Stimulated activated CD8-positive, alpha-beta memory T cell treated with anti-CD3 and anti-CD28 coated beads, Interleukin-4, amount 100 ng/mL, for 1 hour (primary cell): ENCODE measurements at regions not wholly inside any gene's neighbourhood (a gene's known extent, or its start where the extent isn't known, plus 50 kb on each side); places are given as distances from the start of the nearest gene placed in this dataset.

Source experiments
- DNase-seq, 2 donors: peaks; one replicate each; pipeline ENCODE4 v3.0.0-alpha.2; 2020; ENCODE audit warnings: low read depth in 2 of 2, low spot score in 1 of 2

- DNase-seq = no peak
Observed at GRCh38 chr14:66065188-66065587, 421.0 kb upstream of the CCDC196 start.

- no peak for DNase-seq
Observed at GRCh38 chr14:66066981-66067776, 419.0 kb upstream of the CCDC196 start.

- DNase-seq = no peak
Observed at GRCh38 chr14:66069036-66069435, 417.1 kb upstream of the CCDC196 start.

- DNase-seq = no peak
Observed at GRCh38 chr14:66069830-66070541, 416.2 kb upstream of the CCDC196 start.

- DNase-seq = peak; percentile 53 to 58
Observed at GRCh38 chr14:66070542-66071319, 415.4 kb upstream of the CCDC196 start.

GRCh38 chr14:66072190-66073084 is 413.7 kb upstream of the CCDC196 start:
- no peak for DNase-seq

- no peak for DNase-seq
Observed at GRCh38 chr14:66074537-66074936, 411.6 kb upstream of the CCDC196 start.

GRCh38 chr14:66076176-66076575 is 410.0 kb upstream of the CCDC196 start:
- DNase-seq = no peak

GRCh38 chr14:66078006-66078405 is 408.2 kb upstream of the CCDC196 start:
- DNase-seq = no peak

- DNase-seq = no peak
Observed at GRCh38 chr14:66081594-66082376, 404.4 kb upstream of the CCDC196 start.

- no peak for DNase-seq
Observed at GRCh38 chr14:66085224-66085623, 400.9 kb upstream of the CCDC196 start.

- no peak for DNase-seq
Observed at GRCh38 chr14:66085665-66086064, 400.5 kb upstream of the CCDC196 start.

GRCh38 chr14:66087231-66087630 is 398.9 kb upstream of the CCDC196 start:
- DNase-seq = no peak

GRCh38 chr14:66088656-66089055 is 397.5 kb upstream of the CCDC196 start:
- DNase-seq = no peak

GRCh38 chr14:66092206-66092605 is 394.0 kb upstream of the CCDC196 start:
- no peak for DNase-seq

GRCh38 chr14:66092748-66093147 is 393.4 kb upstream of the CCDC196 start:
- no peak for DNase-seq

- no peak for DNase-seq
Observed at GRCh38 chr14:66094001-66094727, 392.0 kb upstream of the CCDC196 start.

- no peak for DNase-seq
Observed at GRCh38 chr14:66099451-66099850, 386.7 kb upstream of the CCDC196 start.

GRCh38 chr14:66099931-66100330 is 386.2 kb upstream of the CCDC196 start:
- DNase-seq = no peak
